Esophagus muscularis mucosa (tissue), 4 donors: ENCODE measurements at regions not wholly inside any gene's neighbourhood (a gene's known extent, or its start where the extent isn't known, plus 50 kb on each side); places are given as distances from the start of the nearest gene placed in this dataset.

Experiments
- DNase-seq: peaks from one replicate; pipeline ENCODE4 v3.0.0-alpha.2; 2017; ENCODE audit errors: extremely low spot score
- H3K27ac ChIP-seq, 4 donors: fragments of 200-600 bp; sonication (generic); replicated peaks in 1 of 4; 1 replicate in 3 of 4; 2 replicates in 1 of 4; pipeline ENCODE4 v1.5.1; 2016 to 2019; ENCODE audit warnings: mild to moderate bottlenecking in 1 of 4
- H3K27me3 ChIP-seq, 4 donors: fragments of 200-600 bp; sonication (generic); one replicate each; pipeline versions ENCODE4 v1.5.1 to v1.6.0; 2016 to 2019
- H3K36me3 ChIP-seq, 4 donors: fragments of 200-600 bp; sonication (generic); one replicate each; pipeline ENCODE4 v1.5.1; 2016 to 2019
- H3K4me1 ChIP-seq, 4 donors: fragments of 200-600 bp; sonication (generic); one replicate each; pipeline ENCODE4 v1.5.1; 2016 to 2019
- H3K4me3 ChIP-seq, 4 donors: fragments of 200-600 bp; sonication (generic); 1 replicate in 2 of 4; 2 replicates in 2 of 4; pipeline ENCODE4 v1.5.1; 2016 to 2019; ENCODE audit warnings: mild to moderate bottlenecking in 4 of 4, moderate library complexity in 1 of 4
- H3K9me3 ChIP-seq, 4 donors: fragments of 200-600 bp; sonication (generic); 1 replicate in 3 of 4; 2 replicates in 1 of 4; pipeline ENCODE4 v1.5.1; 2016 to 2019
- CTCF ChIP-seq, 3 experiments: fragments of 200-600 bp in 2 of 3; fragments of 450-650 bp in 1 of 3; sonication (generic) in 2 of 3; IDR thresholded peaks; one replicate each; pipeline ENCODE4 v1.5.1; 2017 to 2019; ENCODE audit warnings: antibody characterized with exemption in 3 of 3, mild to moderate bottlenecking in 2 of 3, moderate library complexity in 1 of 3
- EP300 ChIP-seq: sonication (generic); formaldehyde crosslinking; IDR thresholded peaks from one replicate; pipeline ENCODE4 v1.6.1; 2017; ENCODE audit warnings: antibody characterized with exemption
- POLR2A ChIP-seq: fragments of 450-650 bp; IDR thresholded peaks from one replicate; pipeline ENCODE4 v1.6.1; 2017; ENCODE audit warnings: antibody characterized with exemption, moderate library complexity, mild to moderate bottlenecking, low read depth
- POLR2AphosphoS5 ChIP-seq, 2 donors: sonication (generic); formaldehyde crosslinking; IDR thresholded peaks; one replicate each; pipeline ENCODE4 v1.6.1; 2017; ENCODE audit warnings: antibody characterized with exemption in 2 of 2
- WGBS: methylation state at CpG from one replicate; pipeline ENCODE4 v1.1.5; 2018; 5-methylcytosine and 5-hydroxymethylcytosine counted together
- intact Hi-C: fragments of 100-400 bp; cut with DNase I; formaldehyde crosslinking; loops from one replicate; pipeline ENCODE4 v1.15.1; 2023

GRCh38 chr6:160831739-160832138, 129.7 kb downstream of the PLG start:
- no peaks in the 10 kb centered on the region for H3K36me3 ChIP-seq
- DNase-seq: no peak
- intact Hi-C loops: no loop called here
- H3K4me1 ChIP-seq: no peaks in the 10 kb centered on the region
- WGBS: 35% methylated on average over 1 of the region's 1 CpG
- TF ChIP-seq CTCF (IDR thresholded peaks at IDR 0.05) (no peak), POLR2A (no peak), EP300 (no peak), POLR2AphosphoS5 (IDR thresholded peaks at IDR 0.05) (no peak)
- H3K4me3 ChIP-seq: no peak overlapping the region
- no peaks in the 10 kb centered on the region for H3K9me3 ChIP-seq
- no peaks in the 10 kb centered on the region for H3K27me3 ChIP-seq
- H3K27ac ChIP-seq: no peak overlapping the region

GRCh38 chr6:160832422-160832821, 130.4 kb downstream of the PLG start:
- Histone ChIP-seq H3K4me3 (no peak overlapping the region), H3K9me3 (no peaks in the 10 kb centered on the region), H3K27me3 (no peaks in the 10 kb centered on the region), H3K4me1 (no peaks in the 10 kb centered on the region), H3K27ac (no peak overlapping the region), H3K36me3 (no peaks in the 10 kb centered on the region)
- DNase-seq: no peak
- no peak for TF ChIP-seq CTCF (IDR thresholded peaks at IDR 0.05)
- no peak for TF ChIP-seq EP300
- no peak for TF ChIP-seq POLR2A
- no peak for TF ChIP-seq POLR2AphosphoS5 (IDR thresholded peaks at IDR 0.05)
- 82% methylated on average over 2 of the region's 2 CpGs for WGBS
- intact Hi-C loops: no loop called here

GRCh38 chr6:160837146-160837545, 135.1 kb downstream of the PLG start:
- H3K9me3 ChIP-seq: no peaks in the 10 kb centered on the region
- 79% methylated on average over 12 of the region's 13 CpGs for WGBS
- H3K36me3 ChIP-seq: no peaks in the 10 kb centered on the region
- no peak overlapping the region for H3K27ac ChIP-seq
- H3K4me3 ChIP-seq: no peak overlapping the region
- TF ChIP-seq POLR2AphosphoS5 (IDR thresholded peaks at IDR 0.05): no peak
- DNase-seq: peak; percentile 85
- no peaks in the 10 kb centered on the region for H3K4me1 ChIP-seq
- no peaks in the 10 kb centered on the region for H3K27me3 ChIP-seq
- intact Hi-C loops: no loop called here

- intact Hi-C loops: no loop called here
- no peaks in the 10 kb centered on the region for H3K27me3 ChIP-seq
- no peaks in the 10 kb centered on the region for H3K36me3 ChIP-seq
- no peaks in the 10 kb centered on the region for H3K9me3 ChIP-seq
- no peak overlapping the region for H3K4me3 ChIP-seq
- TF ChIP-seq POLR2A (no peak), CTCF (IDR thresholded peaks at IDR 0.05) (no peak), EP300 (no peak), POLR2AphosphoS5 (IDR thresholded peaks at IDR 0.05) (no peak)
- DNase-seq: no peak
- no peak overlapping the region for H3K27ac ChIP-seq
- WGBS: 87% methylated on average over 5 of the region's 5 CpGs
- no peaks in the 10 kb centered on the region for H3K4me1 ChIP-seq
Measured at GRCh38 chr6:160851031-160851430, 140.5 kb upstream of the MAP3K4 start.

GRCh38 chr6:160853946-160854345, 137.6 kb upstream of the MAP3K4 start:
- Histone ChIP-seq H3K9me3 (no peaks in the 10 kb centered on the region), H3K27ac (no peak overlapping the region), H3K36me3 (no peaks in the 10 kb centered on the region), H3K4me3 (no peak overlapping the region), H3K27me3 (no peaks in the 10 kb centered on the region), H3K4me1 (no peaks in the 10 kb centered on the region)
- TF ChIP-seq EP300: no peak
- peak; percentile 34 for DNase-seq
- WGBS: 87% methylated on average over 7 of the region's 7 CpGs
- intact Hi-C loops: no loop called here

- 86% methylated on average over 3 of the region's 3 CpGs for WGBS
- H3K36me3 ChIP-seq: no peaks in the 10 kb centered on the region
- DNase-seq: peak; percentile 39
- H3K4me3 ChIP-seq: no peak overlapping the region
- no peaks in the 10 kb centered on the region for H3K9me3 ChIP-seq
- H3K27ac ChIP-seq: no peak overlapping the region
- intact Hi-C loops: no loop called here
- H3K4me1 ChIP-seq: no peaks in the 10 kb centered on the region
- TF ChIP-seq POLR2AphosphoS5 (IDR thresholded peaks at IDR 0.05) (no peak), CTCF (IDR thresholded peaks at IDR 0.05) (no peak), POLR2A (no peak), EP300 (no peak)
- no peaks in the 10 kb centered on the region for H3K27me3 ChIP-seq
Measured at GRCh38 chr6:160858886-160859285, 132.7 kb upstream of the MAP3K4 start.
